ENCODE measurements at regions not wholly inside any gene's neighbourhood (a gene's known extent, or its start where the extent isn't known, plus 50 kb on each side); places are given as distances from the start of the nearest gene placed in this dataset.
A peak's percentile ranks its signal among the peaks of the same experiment; 100 is the strongest.

- Histone ChIP-seq H3K9me3 (ENCODE audit: insufficient read depth, low read depth) (no peaks in the 10 kb centered on the region), H3K27ac (no peak overlapping the region), H3K36me3 (ENCODE audit: low read depth) (no peaks in the 10 kb centered on the region), H3K4me2 (no peak overlapping the region), H3F3A (ENCODE audit: insufficient read depth, low read depth) (no peaks in the 10 kb centered on the region), H3K4me1 (replicated peaks; ENCODE audit: insufficient read depth) (no peaks in the 10 kb centered on the region), H2AFZ (no peak overlapping the region), H3K4me3 (no peak overlapping the region), H3K9me2 (ENCODE audit: insufficient read depth) (no peaks in the 10 kb centered on the region), H3K27me3 (ENCODE audit: insufficient read depth, low read depth) (no peaks in the 10 kb centered on the region), H3K79me2 (ENCODE audit: low read depth) (no peaks in the 10 kb centered on the region), H4K20me1 (ENCODE audit: insufficient read depth) (no peaks in the 10 kb centered on the region)
- CTCF ChIA-PET = no interaction called here
- POLR2A ChIA-PET (ENCODE audit: unreplicated experiment) = no interaction called here
- TF ChIP-seq, protein P1, sequence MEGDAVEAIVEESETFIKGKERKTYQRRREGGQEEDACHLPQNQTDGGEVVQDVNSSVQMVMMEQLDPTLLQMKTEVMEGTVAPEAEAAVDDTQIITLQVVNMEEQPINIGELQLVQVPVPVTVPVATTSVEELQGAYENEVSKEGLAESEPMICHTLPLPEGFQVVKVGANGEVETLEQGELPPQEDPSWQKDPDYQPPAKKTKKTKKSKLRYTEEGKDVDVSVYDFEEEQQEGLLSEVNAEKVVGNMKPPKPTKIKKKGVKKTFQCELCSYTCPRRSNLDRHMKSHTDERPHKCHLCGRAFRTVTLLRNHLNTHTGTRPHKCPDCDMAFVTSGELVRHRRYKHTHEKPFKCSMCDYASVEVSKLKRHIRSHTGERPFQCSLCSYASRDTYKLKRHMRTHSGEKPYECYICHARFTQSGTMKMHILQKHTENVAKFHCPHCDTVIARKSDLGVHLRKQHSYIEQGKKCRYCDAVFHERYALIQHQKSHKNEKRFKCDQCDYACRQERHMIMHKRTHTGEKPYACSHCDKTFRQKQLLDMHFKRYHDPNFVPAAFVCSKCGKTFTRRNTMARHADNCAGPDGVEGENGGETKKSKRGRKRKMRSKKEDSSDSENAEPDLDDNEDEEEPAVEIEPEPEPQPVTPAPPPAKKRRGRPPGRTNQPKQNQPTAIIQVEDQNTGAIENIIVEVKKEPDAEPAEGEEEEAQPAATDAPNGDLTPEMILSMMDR (conservative IDR thresholded peaks at IDR 0.05) = no peak
- no peak for TF ChIP-seq EZH2 (IDR thresholded peaks at IDR 0.05; ENCODE audit: low read depth)
- DNase-seq = peak in 1 of 2 experiments; percentile 43
- intact Hi-C loops (cut with micrococcal nuclease; ENCODE audit: unreplicated experiment) = no loop called here
- no TSS peak for BruUV-seq (replicated peaks)
Measured at GRCh38 chr9:29439961-29440360, 1866.7 kb upstream of the C9orf72 start.

DNA sequence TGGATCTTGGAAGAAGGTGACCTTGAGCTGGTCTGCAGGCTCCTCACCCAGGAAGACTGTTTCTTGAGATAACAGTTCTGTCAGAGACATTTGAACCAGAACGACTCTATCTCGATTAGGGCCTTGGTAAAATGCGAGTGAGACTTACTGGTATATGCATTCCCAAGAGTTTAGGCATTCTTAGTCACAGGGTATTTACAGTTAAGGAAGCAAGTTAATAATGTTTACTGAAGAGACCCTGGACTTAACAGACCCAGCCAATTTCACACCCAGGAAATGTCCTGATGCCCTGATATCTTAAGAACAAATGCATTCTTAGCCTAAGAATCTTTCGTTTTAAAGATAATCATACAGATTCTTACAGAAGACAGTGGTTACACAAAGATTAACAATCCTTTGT, 1867.2 kb upstream of the C9orf72 start:
- BruUV-seq (replicated peaks) = no TSS peak
- H3K4me1 ChIP-seq (replicated peaks; ENCODE audit: insufficient read depth) = no peaks in the 10 kb centered on the region
- H3K36me3 ChIP-seq (ENCODE audit: low read depth) = no peaks in the 10 kb centered on the region
- DNase-seq = no peak
- H3K4me3 ChIP-seq = no peak overlapping the region
- intact Hi-C loops (cut with micrococcal nuclease; ENCODE audit: unreplicated experiment) = no loop called here
- no peak overlapping the region for H2AFZ ChIP-seq
- H3K9me2 ChIP-seq (ENCODE audit: insufficient read depth) = no peaks in the 10 kb centered on the region
- H3K27ac ChIP-seq = no peak overlapping the region
- H3F3A ChIP-seq (ENCODE audit: insufficient read depth, low read depth) = no peaks in the 10 kb centered on the region
- H3K4me2 ChIP-seq = no peak overlapping the region
- H3K9me3 ChIP-seq (ENCODE audit: insufficient read depth, low read depth) = no peaks in the 10 kb centered on the region
- H3K79me2 ChIP-seq (ENCODE audit: low read depth) = no peaks in the 10 kb centered on the region
- POLR2A ChIA-PET (ENCODE audit: unreplicated experiment) = no interaction called here
- H3K27me3 ChIP-seq (ENCODE audit: insufficient read depth, low read depth) = no peaks in the 10 kb centered on the region
- H4K20me1 ChIP-seq (ENCODE audit: insufficient read depth) = no peaks in the 10 kb centered on the region
- TF ChIP-seq EZH2 (IDR thresholded peaks at IDR 0.05; ENCODE audit: low read depth) = no peak
- TF ChIP-seq, protein P1 (conservative IDR thresholded peaks at IDR 0.05) = no peak
- CTCF ChIA-PET = no interaction called here

GRCh38 chr9:29445751-29446150, 1872.5 kb upstream of the C9orf72 start:
- no TSS peak for BruUV-seq (replicated peaks)
- Histone ChIP-seq H3K9me3 (ENCODE audit: insufficient read depth, low read depth) (no peaks in the 10 kb centered on the region), H4K20me1 (ENCODE audit: insufficient read depth) (no peaks in the 10 kb centered on the region), H3K4me2 (no peak overlapping the region), H3F3A (ENCODE audit: insufficient read depth, low read depth) (no peaks in the 10 kb centered on the region), H3K79me2 (ENCODE audit: low read depth) (no peaks in the 10 kb centered on the region), H3K4me3 (no peak overlapping the region), H3K36me3 (ENCODE audit: low read depth) (no peaks in the 10 kb centered on the region), H3K27me3 (ENCODE audit: insufficient read depth, low read depth) (no peaks in the 10 kb centered on the region), H3K27ac (no peak overlapping the region), H2AFZ (no peak overlapping the region), H3K9me2 (ENCODE audit: insufficient read depth) (no peaks in the 10 kb centered on the region), H3K4me1 (replicated peaks; ENCODE audit: insufficient read depth) (no peaks in the 10 kb centered on the region)
- DNase-seq = no peak
- intact Hi-C loops (cut with micrococcal nuclease; ENCODE audit: unreplicated experiment) = no loop called here
- POLR2A ChIA-PET (ENCODE audit: unreplicated experiment) = no interaction called here
- CTCF ChIA-PET = no interaction called here
- TF ChIP-seq EZH2 (IDR thresholded peaks at IDR 0.05; ENCODE audit: low read depth) = no peak
- TF ChIP-seq, protein P1 (conservative IDR thresholded peaks at IDR 0.05) = no peak

All from PC-9 (cell line).